ENCODE measurements at regions not wholly inside any gene's neighbourhood (a gene's known extent, or its start where the extent isn't known, plus 50 kb on each side); places are given as distances from the start of the nearest gene placed in this dataset.

- ATAC-seq = no peak
Observed at GRCh38 chr3:98980915-98981596, 79.6 kb upstream of the DCBLD2 start.

GRCh38 chr3:98979296-98979695 lies 77.8 kb upstream of the DCBLD2 start:
- no peak for ATAC-seq

GRCh38 chr3:98978068-98978811 lies 76.7 kb upstream of the DCBLD2 start:
- no peak for ATAC-seq

GRCh38 chr3:98977520-98977919 lies 76.0 kb upstream of the DCBLD2 start:
- ATAC-seq = no peak

GRCh38 chr3:98974442-98974841 lies 72.9 kb upstream of the DCBLD2 start:
- ATAC-seq = no peak

- ATAC-seq = no peak
Observed at GRCh38 chr3:98972720-98973119, 71.2 kb upstream of the DCBLD2 start.

- ATAC-seq = no peak
Observed at GRCh38 chr3:98972155-98972554, 70.7 kb upstream of the DCBLD2 start.

GRCh38 chr3:98971169-98971681 lies 69.7 kb upstream of the DCBLD2 start:
- peak; percentile 56 to 65 for ATAC-seq

- ATAC-seq = no peak
Observed at GRCh38 chr3:98969295-98969694, 67.8 kb upstream of the DCBLD2 start.

GRCh38 chr3:98968824-98969223 lies 67.3 kb upstream of the DCBLD2 start:
- ATAC-seq = no peak

GRCh38 chr3:98968347-98968746 lies 66.9 kb upstream of the DCBLD2 start:
- no peak for ATAC-seq

GRCh38 chr3:98967758-98968157 lies 66.3 kb upstream of the DCBLD2 start:
- ATAC-seq = no peak

- ATAC-seq = no peak
Observed at GRCh38 chr3:98966862-98967546, 65.5 kb upstream of the DCBLD2 start.

GRCh38 chr3:98966434-98966833 lies 64.9 kb upstream of the DCBLD2 start:
- ATAC-seq = no peak

- no peak for ATAC-seq
Observed at GRCh38 chr3:98964784-98965183, 63.3 kb upstream of the DCBLD2 start.

GRCh38 chr3:98963546-98963945 lies 62.1 kb upstream of the DCBLD2 start:
- ATAC-seq = no peak

- no peak for ATAC-seq
Observed at GRCh38 chr3:98962951-98963350, 61.5 kb upstream of the DCBLD2 start.

GRCh38 chr3:98962189-98962930 lies 60.9 kb upstream of the DCBLD2 start:
- no peak for ATAC-seq

- no peak for ATAC-seq
Observed at GRCh38 chr3:98961161-98962155, 60.0 kb upstream of the DCBLD2 start.

GRCh38 chr3:98957681-98958080 lies 56.2 kb upstream of the DCBLD2 start:
- no peak for ATAC-seq

- ATAC-seq = no peak
Observed at GRCh38 chr3:98956008-98956407, 54.5 kb upstream of the DCBLD2 start.

All from activated CD4-positive, CD25-positive, alpha-beta regulatory T cell treated with anti-CD3 and anti-CD28 coated beads, Interleukin-2, amount 50 U/mL, for 24 hours (primary cell).